GM19397 (cell line): ENCODE measurements at regions not wholly inside any gene's neighbourhood (a gene's known extent, or its start where the extent isn't known, plus 50 kb on each side); places are given as distances from the start of the nearest gene placed in this dataset.
"Not testable (repeated sequence)": the region's sequence is repeated elsewhere in the genome, so short reads cannot be mapped to it uniquely, and the experiment has no call there.

Source experiments
- ATAC-seq: cut with Tn5 transposase; IDR thresholded peaks from one replicate; pipeline ENCODE4 v1.9.1; 2021; ENCODE audit warnings: mild to moderate bottlenecking, moderate library complexity; ENCODE audit not compliant: unreplicated experiment

DNA sequence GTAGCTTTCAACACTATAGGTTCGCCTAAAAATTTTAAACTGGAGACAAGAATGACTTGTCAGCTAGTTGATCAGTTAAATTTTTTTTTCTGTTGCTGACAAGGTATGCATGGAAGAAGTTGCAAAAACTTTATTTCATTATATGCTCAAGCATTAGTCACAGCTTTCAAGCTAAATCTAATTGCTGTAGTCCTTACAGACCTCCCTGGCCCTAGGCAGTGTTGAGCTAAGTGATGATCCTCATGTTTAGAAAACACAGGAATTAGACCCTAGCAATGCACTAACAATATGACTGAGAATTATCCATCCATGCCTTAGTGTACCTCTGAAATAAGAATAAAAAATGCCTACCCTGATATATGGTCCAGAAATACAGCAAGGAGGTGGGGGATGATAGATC lies 253.4 kb downstream of the SP3 start:
- ATAC-seq: no peak

DNA sequence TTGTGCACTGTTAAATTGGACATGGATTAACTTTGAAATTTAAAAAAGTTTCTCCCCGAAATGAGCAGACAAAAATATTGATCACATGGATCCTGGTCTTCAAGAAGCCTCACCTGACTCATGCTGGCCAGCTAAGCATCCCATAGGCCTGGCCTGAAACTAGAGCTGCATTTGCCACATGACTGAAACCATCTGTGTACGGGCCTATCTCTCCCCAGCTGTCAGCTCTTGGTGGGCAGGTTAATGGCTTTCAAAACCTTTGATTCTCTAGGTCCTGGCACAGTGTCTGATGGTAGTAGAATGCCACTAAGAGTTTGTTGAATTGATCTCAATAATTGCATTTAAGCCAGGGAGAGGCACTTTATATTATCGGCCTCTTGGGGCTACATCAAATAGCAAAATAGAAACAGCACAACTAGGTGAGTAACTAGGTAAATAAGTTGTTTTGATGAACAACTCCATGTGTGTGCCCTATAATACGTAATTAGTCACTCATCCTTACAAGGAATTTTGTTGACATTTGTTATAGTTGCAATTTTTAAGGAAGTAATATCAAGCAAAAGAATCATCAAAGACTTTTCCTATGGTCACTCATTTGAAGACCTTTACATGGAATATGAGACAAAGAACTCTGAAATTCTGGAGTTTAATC lies 251.1 kb downstream of the SP3 start:
- no peak for ATAC-seq

DNA sequence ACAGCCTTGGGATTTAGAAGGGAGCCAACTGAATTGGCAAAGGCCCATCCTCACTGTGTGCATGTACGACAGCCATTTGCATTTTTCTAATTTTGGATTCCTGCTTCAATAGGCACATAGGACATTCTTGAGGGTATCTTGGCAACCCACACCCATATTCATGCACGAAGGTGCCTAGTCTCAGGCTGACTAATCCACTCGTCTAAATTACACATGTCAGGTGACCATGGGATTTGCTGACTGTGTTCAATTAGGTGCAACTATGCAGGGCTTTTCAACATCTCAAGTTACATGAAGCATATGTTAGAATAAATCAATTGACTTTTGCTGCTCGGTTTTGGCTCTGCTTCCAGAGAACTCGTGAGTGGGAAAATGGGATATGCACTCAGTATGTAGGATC lies 249.7 kb downstream of the SP3 start:
- no peak for ATAC-seq

DNA sequence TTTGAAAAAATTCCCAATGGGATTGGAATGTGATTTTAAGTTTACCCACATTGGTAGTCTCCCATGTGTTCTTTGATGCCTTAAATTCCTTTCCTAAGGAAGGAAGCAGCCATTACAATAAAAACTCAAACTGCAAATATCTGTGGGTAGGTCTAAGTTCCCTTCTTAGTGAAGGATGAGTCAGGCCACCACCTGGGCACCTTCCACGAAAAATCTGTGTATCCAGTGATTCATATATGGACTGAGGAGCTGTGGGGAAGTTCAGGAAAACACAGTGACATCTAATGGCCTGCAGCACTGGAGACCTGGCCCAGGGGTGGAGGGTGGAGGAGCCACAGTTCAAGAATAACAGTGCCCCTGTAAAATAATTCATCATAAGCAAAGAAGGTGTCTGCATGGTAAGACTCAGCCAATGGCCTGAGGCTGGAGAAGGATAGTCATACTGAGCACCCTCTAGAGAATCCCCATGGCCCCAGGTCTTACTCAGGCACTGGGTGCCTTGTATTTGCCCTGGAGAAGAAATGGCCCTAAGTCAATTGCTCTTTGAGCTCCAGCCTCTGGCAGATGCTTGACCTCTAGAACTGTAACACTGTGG lies 248.6 kb downstream of the SP3 start:
- ATAC-seq: no peak

DNA sequence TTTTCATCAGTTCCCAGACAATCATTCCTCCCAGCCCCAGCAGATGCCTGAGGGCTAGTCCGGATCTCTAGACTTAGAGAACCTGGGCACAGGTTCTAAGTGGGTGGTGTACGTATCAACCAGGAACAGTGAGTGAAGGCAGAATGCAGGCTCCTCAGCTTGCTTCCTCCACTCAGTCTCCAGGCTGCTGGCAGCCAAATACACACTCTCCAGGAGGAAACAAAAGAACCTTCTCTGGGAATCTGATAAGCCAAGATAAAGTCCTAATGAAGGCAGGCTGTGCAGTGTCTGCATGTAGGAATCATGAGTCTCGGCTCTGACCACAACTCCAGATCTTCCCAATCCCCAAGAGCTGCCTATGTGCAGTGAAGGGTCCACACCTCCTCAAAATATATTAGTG lies 245.7 kb downstream of the SP3 start:
- ATAC-seq: no peak

DNA sequence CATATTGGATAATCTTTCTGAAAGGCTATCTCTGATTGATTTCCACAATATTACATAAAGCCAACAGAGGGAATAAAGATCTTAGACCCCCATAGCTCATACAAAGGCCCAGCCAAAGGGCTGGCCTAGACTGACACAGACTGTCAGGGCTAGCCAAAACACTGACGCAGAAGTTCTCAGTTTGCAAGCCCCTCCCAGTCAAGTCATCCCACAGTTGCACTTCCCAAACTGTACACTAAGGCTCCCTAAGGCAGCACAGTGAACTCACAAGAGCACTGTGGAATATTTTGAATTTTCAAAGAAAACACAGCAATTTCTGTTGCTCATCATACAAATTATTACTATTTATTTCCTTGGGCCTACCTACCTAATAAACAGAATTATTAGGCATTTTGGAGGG lies 244.9 kb downstream of the SP3 start:
- no peak for ATAC-seq

DNA sequence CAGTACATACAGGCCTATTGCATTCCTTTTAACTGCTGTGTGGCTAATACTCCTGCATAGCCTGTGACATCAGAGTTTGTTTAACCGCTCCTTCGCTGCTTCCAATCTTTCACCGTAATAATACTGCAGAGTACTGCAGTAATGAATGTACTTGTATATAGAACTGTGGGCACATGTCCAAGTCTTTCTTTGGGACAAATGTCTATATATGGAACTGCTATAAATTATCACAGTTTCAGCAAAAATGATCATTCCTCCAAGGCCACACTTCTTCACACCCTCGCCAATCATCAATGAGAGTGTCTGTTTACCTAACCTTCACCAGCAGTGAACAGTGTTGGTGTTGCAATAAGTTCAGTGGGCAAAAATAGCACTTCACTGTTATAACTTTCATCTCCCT lies 230.4 kb downstream of the SP3 start:
- no peak for ATAC-seq

DNA sequence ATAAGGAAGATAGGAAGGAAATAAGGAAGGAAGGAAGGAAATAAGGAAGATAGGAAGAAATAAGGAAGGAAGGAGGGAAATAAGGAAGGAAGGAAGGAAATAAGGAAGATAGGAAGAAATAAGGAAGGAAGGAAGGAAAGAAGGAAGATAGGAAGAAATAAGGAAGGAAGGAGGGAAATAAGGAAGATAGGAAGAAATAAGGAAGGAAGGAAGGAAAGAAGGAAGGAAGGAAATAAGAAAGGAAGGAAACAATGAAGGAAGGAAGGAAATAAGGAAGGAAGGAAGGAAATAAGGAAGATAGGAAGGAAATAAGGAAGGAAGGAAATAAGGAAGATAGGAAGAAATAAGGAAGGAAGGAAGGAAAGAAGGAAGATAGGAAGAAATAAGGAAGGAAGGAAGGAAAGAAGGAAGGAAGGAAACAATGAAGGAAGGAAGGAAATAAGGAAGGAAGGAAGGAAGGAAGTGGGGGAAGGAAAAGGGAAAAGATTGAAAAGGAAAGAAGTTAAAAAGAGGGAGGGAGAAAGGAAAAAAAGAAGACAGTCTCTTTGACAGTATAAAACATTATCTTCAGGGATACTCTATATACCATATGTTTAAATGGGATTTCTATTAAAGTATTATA lies 227.1 kb downstream of the SP3 start:
- ATAC-seq: not testable (repeated sequence)

DNA sequence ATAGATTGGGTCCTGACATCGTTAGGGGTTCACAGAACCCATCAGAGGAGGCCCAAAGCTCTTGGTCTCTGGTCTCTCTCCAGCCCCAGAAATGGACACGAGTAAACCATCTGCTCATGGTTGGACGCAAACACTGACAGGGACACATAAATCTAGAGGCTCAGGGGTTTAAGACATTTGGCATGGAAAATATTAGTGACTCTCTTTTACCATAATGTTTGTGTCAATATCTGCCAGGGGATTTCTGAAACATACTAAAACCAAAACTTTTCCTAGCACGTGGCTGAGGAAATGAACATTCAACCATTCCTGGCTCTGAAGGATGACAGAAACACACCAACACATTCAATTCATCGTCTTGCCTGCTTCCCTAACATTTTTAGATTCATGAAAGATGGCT lies 226.2 kb downstream of the SP3 start:
- no peak for ATAC-seq

DNA sequence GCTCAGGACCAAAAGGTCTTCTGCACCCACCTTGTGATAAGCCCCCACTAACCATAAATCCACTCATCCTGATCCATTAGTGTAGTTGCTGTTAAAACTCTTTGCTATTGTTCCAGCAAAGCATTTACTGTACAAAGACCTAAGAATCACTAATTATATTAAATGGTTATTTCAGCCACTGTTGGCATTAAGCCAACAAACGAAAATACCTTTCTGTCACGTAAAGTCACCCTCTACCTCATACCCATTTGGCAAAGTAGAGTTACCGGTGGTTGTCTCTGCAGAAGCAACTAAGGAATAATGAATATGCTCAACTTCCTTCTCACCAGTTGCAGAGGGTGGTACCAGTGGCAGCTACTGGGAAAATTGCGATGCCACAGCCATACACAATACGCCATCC lies 224.5 kb downstream of the SP3 start:
- no peak for ATAC-seq

DNA sequence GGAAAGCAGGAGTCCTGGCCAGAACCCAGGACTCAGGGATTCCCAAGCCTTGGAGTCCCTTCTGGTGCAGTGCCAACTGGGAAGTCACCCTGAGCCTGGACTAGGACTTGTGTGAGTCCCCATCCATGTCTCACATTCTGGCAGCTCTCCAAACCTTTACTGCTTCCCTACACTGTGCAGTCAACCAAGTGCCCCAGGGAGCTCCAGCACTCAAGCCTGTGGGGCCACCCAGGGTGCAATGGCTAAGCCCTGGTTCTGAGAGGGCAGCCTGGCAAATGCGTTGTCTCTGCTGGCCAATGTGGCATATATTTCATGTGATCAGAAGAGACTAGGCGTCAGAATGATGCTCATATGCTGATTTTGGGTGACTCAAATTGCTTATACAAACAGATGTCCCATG lies 223.4 kb downstream of the SP3 start:
- ATAC-seq: no peak

DNA sequence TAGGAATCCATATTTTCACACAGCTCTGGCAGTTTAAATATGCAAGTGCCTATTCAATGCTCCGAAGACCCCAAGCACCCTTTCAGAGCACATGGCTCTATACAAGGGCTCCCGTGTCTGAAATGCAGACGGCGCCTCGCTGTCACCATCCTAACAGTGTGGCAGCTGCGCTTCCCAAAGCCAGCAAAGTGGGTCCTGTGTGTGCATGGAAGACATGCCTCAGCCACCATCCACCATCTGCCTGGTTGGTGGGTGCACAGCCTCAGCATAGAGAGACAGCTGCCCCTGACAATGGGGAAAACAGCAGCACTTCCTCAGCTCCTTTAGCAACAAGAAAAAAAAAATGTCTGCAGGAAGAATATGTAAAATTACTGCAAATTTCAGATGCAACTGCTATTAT lies 218.1 kb downstream of the SP3 start:
- no peak for ATAC-seq

DNA sequence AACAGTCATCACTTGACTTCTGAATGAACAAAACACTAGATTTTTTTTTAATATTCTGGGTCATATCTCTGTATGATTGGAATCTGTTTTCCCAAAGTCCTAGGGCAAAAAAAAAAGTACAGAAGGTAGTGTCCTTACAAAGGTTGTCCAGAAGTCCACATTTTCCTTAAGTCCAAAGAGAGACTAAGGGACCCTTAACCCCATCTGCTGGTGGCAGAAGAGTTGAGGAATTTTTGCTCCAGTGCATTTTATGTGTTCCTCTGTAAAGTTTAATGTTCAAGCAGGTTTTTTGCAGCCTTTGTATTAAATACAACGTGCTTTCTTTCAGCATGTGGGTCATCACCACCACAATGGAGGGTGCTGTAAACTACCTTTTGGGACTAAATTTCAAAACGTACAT lies 215.9 kb downstream of the SP3 start:
- ATAC-seq: no peak

DNA sequence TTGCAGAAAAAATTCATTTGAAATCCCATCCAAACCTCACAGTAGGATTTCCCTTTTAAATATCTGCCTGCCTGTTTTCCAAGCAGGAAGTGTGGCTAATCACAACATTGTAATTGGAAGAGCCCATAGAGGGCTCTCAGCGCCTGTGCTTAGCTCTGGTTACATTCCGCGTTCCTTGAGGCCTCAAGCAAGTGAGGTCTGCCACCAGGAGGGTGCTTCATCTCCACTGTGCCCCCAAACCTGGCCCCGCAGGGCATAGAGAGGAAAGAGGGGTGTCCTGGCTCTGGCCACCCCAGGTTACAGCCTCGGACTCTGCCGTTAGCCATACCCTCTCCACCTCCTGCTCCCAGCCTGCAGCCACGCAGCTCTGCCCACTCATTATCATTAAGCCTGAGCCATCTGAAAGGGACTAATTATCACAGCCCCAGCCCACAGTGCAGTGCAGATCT lies 214.8 kb downstream of the SP3 start:
- no peak for ATAC-seq

DNA sequence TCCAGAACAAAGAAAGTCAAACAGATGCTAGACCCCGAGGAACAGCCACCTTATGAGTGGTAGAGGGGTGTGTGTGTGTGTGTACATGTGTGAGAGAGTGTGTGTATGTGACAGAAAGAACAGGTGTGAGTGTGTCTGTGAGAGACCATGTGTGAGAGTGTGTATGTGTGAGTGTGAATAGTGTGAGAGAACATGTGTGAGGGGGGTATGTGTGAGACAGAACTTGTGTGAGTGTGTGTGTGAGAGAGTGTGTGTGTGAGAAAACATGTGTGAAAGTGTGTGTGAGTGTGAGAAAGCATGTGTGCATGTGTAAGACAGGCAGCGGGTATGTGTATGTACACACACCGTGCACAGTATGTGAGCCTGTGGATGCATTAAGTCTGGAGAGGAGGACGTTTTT lies 214.3 kb downstream of the SP3 start:
- no peak for ATAC-seq

DNA sequence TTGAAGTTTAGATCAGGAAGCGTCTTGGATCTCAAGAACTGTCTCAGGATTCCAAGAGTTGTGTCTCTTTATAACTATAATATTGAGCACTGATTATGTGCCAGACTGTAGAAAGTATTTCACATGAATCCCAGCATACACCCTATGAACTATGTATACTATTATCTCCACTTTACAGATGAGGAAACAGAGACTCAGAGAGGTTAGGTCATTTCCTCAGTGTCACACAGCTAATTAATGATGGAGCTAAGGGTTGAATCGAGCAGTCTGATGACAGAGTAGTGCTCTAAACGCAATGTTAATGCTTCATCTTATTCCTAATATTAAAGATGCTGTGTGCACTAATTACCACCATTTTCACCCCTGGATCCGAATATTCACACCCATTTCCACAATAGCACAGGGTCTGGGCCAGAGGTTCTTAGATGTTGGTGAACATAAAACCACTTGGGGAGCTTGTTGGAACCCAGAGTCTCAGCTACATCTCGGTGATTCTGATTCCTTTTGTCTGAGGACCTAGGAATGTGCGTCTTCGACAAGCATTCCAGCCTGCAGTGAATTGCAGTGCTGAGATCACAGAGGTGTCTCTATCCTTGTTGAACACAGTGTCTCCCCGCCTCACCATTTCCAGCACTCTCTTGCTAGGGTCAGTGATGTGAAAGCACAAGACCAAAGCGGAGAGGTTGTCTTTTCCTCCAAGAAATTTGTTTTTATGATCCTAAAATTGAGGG lies 213.8 kb downstream of the SP3 start:
- no peak for ATAC-seq

DNA sequence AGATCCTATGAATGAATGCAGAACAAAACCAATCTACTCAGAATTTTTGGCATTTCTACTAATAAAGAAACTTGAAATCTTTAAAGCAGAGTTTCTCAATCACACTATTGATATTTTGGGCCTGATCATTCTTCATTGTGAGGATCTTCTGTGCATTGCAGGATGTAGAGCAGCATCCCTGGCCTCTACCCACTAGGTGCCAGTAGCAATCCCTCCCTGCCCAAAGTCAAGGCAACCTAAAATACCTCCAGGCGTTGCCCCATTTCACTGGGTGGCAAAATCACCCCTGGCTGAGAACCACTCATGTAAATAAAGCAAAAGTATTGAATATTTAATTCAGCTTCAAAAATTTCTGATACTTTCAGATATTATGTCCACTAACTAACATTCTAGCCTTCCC lies 213.0 kb downstream of the SP3 start:
- ATAC-seq: no peak

DNA sequence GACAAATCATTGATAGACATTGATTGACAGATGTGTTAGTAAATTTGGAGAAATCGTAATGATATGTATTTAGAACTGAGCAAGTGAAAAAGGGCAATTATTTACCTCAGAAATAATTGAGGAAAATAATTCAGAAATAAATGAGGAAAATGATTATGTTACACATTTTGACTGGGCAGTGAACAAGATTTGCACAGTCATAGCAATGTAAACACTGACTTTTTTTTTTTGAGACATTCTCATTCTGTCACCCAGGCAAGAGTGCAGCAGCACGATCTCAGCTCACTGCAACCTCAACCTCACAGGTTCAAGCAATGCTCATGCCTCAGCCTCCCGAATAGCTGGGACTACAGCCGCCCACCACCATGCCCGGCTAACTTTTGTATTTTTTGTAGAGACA lies 211.7 kb downstream of the SP3 start:
- no peak for ATAC-seq

DNA sequence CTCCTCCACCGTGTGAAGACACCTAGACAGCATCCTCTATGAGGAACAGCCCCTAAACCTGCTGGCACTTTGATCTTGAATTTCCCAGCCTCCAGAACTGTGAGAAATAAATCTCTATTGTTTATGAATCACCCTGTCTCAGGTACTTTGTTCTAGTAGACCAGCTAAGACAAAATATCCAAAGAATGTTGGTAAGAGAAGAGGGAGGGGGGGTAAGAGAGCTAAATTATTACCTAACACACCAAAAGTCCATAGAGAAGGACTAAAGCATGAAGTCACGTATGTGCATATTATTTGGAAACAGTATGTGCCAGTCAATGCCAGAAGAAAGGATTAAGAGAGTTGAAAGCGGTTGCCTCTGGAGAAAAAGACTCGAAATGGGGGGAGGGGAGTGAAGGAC lies 211.0 kb downstream of the SP3 start:
- ATAC-seq: no peak

DNA sequence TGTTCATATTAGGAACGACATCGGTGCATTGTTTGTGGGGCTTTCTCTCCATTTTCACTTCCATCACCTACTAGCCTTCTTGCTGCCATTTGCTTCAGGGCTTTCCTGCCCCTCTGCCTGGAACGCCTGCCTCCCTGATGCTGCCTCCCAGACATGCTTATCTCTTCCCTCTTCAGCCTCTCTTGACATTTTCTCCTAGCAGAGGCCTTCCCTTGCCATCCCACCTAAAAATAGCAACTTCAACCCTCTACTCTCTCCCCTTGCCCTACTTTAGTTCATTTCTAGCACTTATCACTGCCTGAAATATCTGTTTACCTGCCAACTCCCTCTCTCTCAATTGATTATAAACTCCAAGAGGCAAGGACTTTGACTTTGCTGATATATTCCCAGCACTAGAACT lies 210.3 kb downstream of the SP3 start:
- no peak for ATAC-seq

DNA sequence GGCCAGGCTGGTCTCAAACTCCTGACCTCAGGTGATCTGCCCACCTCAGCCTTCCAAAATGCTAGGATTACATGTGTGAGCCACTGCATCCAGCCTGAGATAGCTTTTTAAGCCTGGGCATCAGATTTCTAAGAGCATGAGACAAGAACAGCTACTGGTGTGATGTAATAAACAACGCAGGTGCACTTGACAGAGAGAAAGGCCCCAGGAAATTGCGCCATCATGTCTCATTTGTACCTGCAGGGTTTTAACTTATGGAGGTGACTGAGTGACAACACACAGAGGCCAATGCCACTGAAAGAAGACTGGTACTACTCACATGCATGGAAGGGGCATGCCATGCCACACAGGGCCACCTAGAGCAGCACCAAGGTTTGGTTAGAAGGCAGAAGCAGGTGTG lies 209.4 kb downstream of the SP3 start:
- ATAC-seq: no peak

DNA sequence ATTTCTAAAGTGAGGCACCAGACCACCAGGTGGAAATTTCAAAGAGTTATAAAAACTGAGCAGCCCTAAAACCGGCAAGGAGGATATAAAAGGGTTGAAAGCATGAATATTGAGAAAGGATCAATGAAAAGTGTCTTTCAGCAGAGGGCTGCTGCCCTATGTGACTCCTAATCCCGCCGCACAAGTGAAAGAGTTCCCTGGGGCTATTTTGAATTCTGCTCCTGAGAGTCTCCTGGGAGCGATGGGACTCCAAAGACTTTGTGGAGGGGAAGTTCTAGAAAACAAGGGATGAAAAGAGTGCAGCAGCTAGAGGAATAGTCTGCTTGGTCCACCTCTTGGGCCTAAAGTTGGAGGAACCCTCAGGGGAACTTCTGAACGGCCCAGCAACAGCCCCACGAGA lies 205.2 kb downstream of the SP3 start:
- ATAC-seq: no peak
